Panc1 (cell line): ENCODE measurements at regions not wholly inside any gene's neighbourhood (a gene's known extent, or its start where the extent isn't known, plus 50 kb on each side); places are given as distances from the start of the nearest gene placed in this dataset.
A peak's percentile ranks its signal among the peaks of the same experiment; 100 is the strongest.

Experiments
- ATAC-seq: fragments of 200-7000 bp; cut with Tn5 transposase; 2 replicates; pipeline ENCODE4 v1.9.1; 2020; ENCODE audit warnings: mild to moderate bottlenecking, moderate library complexity
- BruUV-seq: library from RNA; stranded (reverse); fragments of 400-500 nt; replicated peaks from 2 replicates; lab custom pipeline; 2021; lab: Mats Ljungman, UMichigan
- CTCF ChIA-PET: fragments of 300-600 bp; sonication (Branson Sonifier 250); formaldehyde crosslinking; loops from one replicate; lab custom pipeline; 2022; ENCODE audit warnings: antibody characterized with exemption; lab: Charles Lee
- POLR2A ChIA-PET: fragments of 300-600 bp; sonication (Branson Sonifier 250); formaldehyde crosslinking; loops from one replicate; lab custom pipeline; 2022; ENCODE audit warnings: antibody characterized with exemption; lab: Charles Lee
- DNase-seq: peaks from one replicate; pipeline ENCODE4 v3.0.0-alpha.2; 2010; ENCODE audit warnings: low read depth, low spot score
- H3K27ac ChIP-seq: 2 replicates; pipeline ENCODE4 v1.5.1; 2011; ENCODE audit warnings: mild to moderate bottlenecking, low read length, inconsistent platforms
- H3K27me3 ChIP-seq: fragments of 200-500 bp; sonication (Bioruptor generic); 2 replicates; pipeline ENCODE4 v1.6.0; 2014; ENCODE audit warnings: low read length, inconsistent platforms; ENCODE audit not compliant: control insufficient read depth, insufficient read depth
- H3K36me3 ChIP-seq: fragments of 200-500 bp; sonication (Bioruptor generic); 2 replicates; pipeline ENCODE4 v1.5.1; 2014; ENCODE audit warnings: inconsistent platforms, mild to moderate bottlenecking, low read length, moderate library complexity; ENCODE audit not compliant: control insufficient read depth, insufficient read depth
- H3K4me1 ChIP-seq: 2 replicates; pipeline ENCODE4 v1.5.1; 2011; ENCODE audit warnings: inconsistent platforms, mild to moderate bottlenecking, low read length, moderate library complexity; ENCODE audit not compliant: control insufficient read depth, insufficient read depth
- H3K4me3 ChIP-seq, 2 experiments: 2 replicates each; pipeline ENCODE4 v1.5.1; 2011 to 2012; ENCODE audit warnings: low read depth in 2 of 2, low read length in 2 of 2, mild to moderate bottlenecking in 2 of 2, inconsistent platforms in 1 of 2, moderate library complexity in 1 of 2
- H3K9me3 ChIP-seq: fragments of 200-500 bp; sonication (Bioruptor generic); 2 replicates; pipeline ENCODE4 v1.5.1; 2014; ENCODE audit warnings: low read depth, mild to moderate bottlenecking, inconsistent platforms, low read length, moderate library complexity; ENCODE audit not compliant: control insufficient read depth, insufficient read depth
- POLR2AphosphoS5 ChIP-seq: IDR thresholded peaks from 2 replicates; pipeline ENCODE4 v1.6.1; 2012; ENCODE audit warnings: mild to moderate bottlenecking, low read depth, low read length, moderate library complexity
- SIN3A ChIP-seq: IDR thresholded peaks from 2 replicates; pipeline ENCODE4 v1.6.1; 2012; ENCODE audit warnings: low read depth, mild to moderate bottlenecking, low read length, moderate library complexity, borderline replicate concordance; ENCODE audit not compliant: insufficient read depth
- TCF7L2 ChIP-seq: IDR thresholded peaks from 2 replicates; pipeline ENCODE4 v1.6.1; 2011; ENCODE audit warnings: mild to moderate bottlenecking, low read depth, low read length, inconsistent platforms
- in situ Hi-C: cut with HindIII; loops from 2 replicates; pipeline ENCODE4 v1.10.0; 2016; ENCODE audit warnings: low sequenced_read_pairs, low pct_unique_long_range_greater_than_20kb
- intact Hi-C: fragments of 100-400 bp; cut with micrococcal nuclease; formaldehyde crosslinking; loops from one replicate; pipeline ENCODE4 v1.10.0; 2022; ENCODE audit not compliant: unreplicated experiment
- TF ChIP-seq, protein P1 (sequence below), 2 experiments: IDR thresholded peaks; 2 replicates each; pipeline ENCODE4 v1.6.1; 2011 to 2012; ENCODE audit warnings: low read depth in 2 of 2, control low read depth in 1 of 2, low read length in 1 of 2, mild to moderate bottlenecking in 1 of 2, moderate library complexity in 1 of 2; ENCODE audit not compliant: insufficient read depth in 1 of 2
- TF ChIP-seq, protein P2 (sequence below): fragments of 450-650 bp; IDR thresholded peaks from 2 replicates; pipeline ENCODE4 v1.5.1; 2017; ENCODE audit warnings: mild to moderate bottlenecking

DNA sequence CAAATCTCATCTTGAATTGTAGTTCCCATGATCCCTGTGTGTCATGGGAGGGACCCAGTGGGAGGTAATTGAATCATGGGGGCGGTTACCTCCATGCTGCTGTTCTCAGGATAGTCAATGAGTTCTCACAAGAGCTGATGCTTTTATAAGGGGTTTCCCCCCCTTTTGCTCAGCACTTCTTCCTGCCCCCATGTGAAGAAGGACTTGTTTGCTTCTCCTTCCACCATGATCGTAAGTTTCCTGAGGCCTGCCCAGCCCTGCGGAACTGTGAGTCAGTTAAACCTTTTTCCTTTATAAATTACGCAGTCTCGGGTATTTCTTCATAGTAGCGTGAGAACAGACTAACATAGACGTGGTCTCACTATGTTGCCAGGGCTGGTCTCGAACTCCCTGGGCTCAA lies 56.1 kb upstream of the EIF5 start:
- CTCF ChIA-PET = interaction anchor here (0.6 kb wide), 2 partner anchors 55 to 134 kb away, joined by 3 to 4 read pairs; no protein-coding TSS in a partner anchor
- TF ChIP-seq TCF7L2 = no peak
- TF ChIP-seq, protein P1, sequence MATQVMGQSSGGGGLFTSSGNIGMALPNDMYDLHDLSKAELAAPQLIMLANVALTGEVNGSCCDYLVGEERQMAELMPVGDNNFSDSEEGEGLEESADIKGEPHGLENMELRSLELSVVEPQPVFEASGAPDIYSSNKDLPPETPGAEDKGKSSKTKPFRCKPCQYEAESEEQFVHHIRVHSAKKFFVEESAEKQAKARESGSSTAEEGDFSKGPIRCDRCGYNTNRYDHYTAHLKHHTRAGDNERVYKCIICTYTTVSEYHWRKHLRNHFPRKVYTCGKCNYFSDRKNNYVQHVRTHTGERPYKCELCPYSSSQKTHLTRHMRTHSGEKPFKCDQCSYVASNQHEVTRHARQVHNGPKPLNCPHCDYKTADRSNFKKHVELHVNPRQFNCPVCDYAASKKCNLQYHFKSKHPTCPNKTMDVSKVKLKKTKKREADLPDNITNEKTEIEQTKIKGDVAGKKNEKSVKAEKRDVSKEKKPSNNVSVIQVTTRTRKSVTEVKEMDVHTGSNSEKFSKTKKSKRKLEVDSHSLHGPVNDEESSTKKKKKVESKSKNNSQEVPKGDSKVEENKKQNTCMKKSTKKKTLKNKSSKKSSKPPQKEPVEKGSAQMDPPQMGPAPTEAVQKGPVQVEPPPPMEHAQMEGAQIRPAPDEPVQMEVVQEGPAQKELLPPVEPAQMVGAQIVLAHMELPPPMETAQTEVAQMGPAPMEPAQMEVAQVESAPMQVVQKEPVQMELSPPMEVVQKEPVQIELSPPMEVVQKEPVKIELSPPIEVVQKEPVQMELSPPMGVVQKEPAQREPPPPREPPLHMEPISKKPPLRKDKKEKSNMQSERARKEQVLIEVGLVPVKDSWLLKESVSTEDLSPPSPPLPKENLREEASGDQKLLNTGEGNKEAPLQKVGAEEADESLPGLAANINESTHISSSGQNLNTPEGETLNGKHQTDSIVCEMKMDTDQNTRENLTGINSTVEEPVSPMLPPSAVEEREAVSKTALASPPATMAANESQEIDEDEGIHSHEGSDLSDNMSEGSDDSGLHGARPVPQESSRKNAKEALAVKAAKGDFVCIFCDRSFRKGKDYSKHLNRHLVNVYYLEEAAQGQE (IDR thresholded peaks at IDR 0.05; ENCODE audit: insufficient read depth in 1 of 2, low read depth in 2 of 2, low read length in 1 of 2) = no peak
- TF ChIP-seq POLR2AphosphoS5 = no peak
- TF ChIP-seq, protein P2, sequence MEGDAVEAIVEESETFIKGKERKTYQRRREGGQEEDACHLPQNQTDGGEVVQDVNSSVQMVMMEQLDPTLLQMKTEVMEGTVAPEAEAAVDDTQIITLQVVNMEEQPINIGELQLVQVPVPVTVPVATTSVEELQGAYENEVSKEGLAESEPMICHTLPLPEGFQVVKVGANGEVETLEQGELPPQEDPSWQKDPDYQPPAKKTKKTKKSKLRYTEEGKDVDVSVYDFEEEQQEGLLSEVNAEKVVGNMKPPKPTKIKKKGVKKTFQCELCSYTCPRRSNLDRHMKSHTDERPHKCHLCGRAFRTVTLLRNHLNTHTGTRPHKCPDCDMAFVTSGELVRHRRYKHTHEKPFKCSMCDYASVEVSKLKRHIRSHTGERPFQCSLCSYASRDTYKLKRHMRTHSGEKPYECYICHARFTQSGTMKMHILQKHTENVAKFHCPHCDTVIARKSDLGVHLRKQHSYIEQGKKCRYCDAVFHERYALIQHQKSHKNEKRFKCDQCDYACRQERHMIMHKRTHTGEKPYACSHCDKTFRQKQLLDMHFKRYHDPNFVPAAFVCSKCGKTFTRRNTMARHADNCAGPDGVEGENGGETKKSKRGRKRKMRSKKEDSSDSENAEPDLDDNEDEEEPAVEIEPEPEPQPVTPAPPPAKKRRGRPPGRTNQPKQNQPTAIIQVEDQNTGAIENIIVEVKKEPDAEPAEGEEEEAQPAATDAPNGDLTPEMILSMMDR = no peak
- TF ChIP-seq SIN3A = no peak
- no peaks in the 10 kb centered on the region for H3K36me3 ChIP-seq
- H3K9me3 ChIP-seq = no peaks in the 10 kb centered on the region
- DNase-seq (no peak), ATAC-seq (no peak)
- peak overlapping the region; percentile 18; the same call in 1 of the 2 replicates for H3K27ac ChIP-seq
- no peaks in the 10 kb centered on the region for H3K4me1 ChIP-seq
- no peaks in the 10 kb centered on the region for H3K27me3 ChIP-seq
- in situ Hi-C loops = no loop called here
- H3K4me3 ChIP-seq = peak overlapping the region; percentile 35 to 50; a peak in 2 of 4 replicates
- intact Hi-C loops = no loop called here
- POLR2A ChIA-PET = no interaction called here
- BruUV-seq = no TSS peak

DNA sequence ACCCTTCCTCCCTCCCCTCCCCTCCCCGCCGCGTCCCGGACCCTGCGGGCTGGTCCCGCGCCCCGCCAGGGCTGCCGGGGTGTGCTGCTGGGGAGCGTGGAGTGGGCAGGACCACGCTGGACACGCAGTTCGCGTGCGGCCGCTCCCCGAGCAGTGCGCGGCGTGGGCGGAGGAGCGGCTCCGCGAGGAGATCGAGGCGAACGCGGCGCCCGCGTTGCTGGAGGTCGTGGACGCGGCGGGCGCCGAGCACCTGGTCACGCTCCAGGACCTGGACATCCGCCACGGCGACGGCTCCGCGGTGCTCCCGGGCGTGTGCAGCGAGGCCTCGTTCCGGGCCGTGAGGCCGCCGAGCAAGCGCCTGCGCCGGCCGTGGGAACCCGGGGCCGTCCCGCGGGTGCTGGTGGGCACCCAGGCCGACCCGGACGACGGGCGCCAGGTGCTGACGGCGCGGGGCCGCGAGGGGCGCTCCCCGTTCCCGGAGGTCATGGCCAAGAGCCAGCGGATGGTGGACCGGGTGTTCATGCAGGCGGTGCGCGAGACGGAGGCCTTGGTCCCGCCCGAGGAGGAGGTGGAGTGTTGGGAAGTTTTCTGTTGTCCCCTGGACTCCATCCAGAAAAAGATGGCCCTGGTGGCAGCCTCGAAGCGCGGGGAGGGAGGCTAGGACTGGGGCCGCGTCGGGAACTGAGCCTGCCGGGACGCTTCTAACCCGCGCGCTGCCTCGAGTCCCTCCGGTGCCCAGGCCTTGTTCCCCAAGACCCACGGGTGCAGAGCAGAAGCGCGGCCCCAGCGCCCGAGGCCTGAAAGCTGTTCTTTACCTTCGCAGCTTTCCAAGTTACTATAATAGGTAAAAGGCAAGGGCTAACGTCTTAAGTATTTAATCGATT lies 54.7 kb upstream of the EIF5 start:
- Histone ChIP-seq H3K27me3 (no peaks in the 10 kb centered on the region), H3K27ac (no peak overlapping the region), H3K36me3 (no peaks in the 10 kb centered on the region), H3K9me3 (no peaks in the 10 kb centered on the region), H3K4me1 (no peaks in the 10 kb centered on the region), H3K4me3 (peak overlapping the region; percentile 31 to 37)
- ChIA-PET POLR2A (interaction anchor here (0.6 kb wide), 1 partner anchor 35 kb away, joined by 3 read pairs; no protein-coding TSS in a partner anchor), CTCF (no interaction called here)
- no peak for DNase-seq
- intact Hi-C loops (loop anchor here (5.0 kb wide), 1 partner anchor 137 kb away; no protein-coding TSS in a partner anchor), in situ Hi-C loops (no loop called here)
- TF ChIP-seq POLR2AphosphoS5 = no peak
- TF ChIP-seq, protein P1 (IDR thresholded peaks at IDR 0.05; ENCODE audit: insufficient read depth in 1 of 2, low read depth in 2 of 2, low read length in 1 of 2) = no peak
- TF ChIP-seq, protein P2 = no peak
- no peak for TF ChIP-seq SIN3A
- TF ChIP-seq TCF7L2 = no peak
- ATAC-seq = peak; percentile 69
- BruUV-seq = no TSS peak
